ENCODE measurements at regions not wholly inside any gene's neighbourhood (a gene's known extent, or its start where the extent isn't known, plus 50 kb on each side); places are given as distances from the start of the nearest gene placed in this dataset.

DNA sequence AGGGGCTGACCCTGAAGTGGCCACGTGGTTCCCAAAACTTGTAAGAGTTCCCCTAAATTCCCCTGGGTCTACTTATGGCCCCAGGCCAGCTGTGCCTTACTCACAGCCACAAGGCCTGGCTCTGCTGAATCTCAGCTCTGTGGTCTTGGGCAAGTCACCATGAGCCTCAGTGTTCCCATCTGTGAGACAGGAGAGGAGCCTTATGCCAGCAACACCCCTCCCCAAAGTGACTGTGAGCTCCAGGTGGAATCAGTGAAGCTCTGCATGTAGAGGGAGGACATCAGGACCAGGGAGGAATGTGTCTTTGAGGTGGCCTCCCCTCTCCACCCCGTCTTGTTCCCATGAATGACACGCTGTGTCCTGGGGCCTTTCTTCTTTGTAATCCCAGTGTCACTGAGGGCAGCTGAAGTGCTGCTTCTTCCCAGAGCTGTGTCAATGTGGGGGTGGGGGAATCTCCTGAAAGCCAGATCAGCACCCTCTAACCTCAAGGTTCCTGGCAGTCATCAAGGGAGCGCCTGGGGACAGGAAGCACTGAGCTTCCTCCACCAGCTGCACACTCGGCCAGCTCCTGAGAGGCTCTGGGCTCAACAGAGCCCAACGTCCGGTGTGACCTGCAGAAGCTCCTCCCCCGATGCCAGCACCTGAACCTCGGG is 258.9 kb downstream of the UACA start:
- no peaks in the 10 kb centered on the region for H3K36me3 ChIP-seq (ENCODE audit: insufficient read depth, low read length)
- no peaks in the 10 kb centered on the region for H3K27me3 ChIP-seq (ENCODE audit: insufficient read depth, low read depth, low read length)
- H3F3A ChIP-seq (ENCODE audit: insufficient read depth, low read length, poor library complexity, severe bottlenecking), result no peaks in the 10 kb centered on the region
- no peak overlapping the region for H3K27ac ChIP-seq (ENCODE audit: low read length)
- no peak overlapping the region for H2AFZ ChIP-seq (ENCODE audit: low read depth, low read length)
- H3K9me3 ChIP-seq (ENCODE audit: low read length), result no peaks in the 10 kb centered on the region
- no peaks in the 10 kb centered on the region for H4K20me1 ChIP-seq (ENCODE audit: insufficient read depth)
- no peak overlapping the region for H3K4me3 ChIP-seq (ENCODE audit: low read length)
- H3K9me2 ChIP-seq (ENCODE audit: insufficient read depth, low read length), result no peaks in the 10 kb centered on the region
- TF ChIP-seq, protein P1, sequence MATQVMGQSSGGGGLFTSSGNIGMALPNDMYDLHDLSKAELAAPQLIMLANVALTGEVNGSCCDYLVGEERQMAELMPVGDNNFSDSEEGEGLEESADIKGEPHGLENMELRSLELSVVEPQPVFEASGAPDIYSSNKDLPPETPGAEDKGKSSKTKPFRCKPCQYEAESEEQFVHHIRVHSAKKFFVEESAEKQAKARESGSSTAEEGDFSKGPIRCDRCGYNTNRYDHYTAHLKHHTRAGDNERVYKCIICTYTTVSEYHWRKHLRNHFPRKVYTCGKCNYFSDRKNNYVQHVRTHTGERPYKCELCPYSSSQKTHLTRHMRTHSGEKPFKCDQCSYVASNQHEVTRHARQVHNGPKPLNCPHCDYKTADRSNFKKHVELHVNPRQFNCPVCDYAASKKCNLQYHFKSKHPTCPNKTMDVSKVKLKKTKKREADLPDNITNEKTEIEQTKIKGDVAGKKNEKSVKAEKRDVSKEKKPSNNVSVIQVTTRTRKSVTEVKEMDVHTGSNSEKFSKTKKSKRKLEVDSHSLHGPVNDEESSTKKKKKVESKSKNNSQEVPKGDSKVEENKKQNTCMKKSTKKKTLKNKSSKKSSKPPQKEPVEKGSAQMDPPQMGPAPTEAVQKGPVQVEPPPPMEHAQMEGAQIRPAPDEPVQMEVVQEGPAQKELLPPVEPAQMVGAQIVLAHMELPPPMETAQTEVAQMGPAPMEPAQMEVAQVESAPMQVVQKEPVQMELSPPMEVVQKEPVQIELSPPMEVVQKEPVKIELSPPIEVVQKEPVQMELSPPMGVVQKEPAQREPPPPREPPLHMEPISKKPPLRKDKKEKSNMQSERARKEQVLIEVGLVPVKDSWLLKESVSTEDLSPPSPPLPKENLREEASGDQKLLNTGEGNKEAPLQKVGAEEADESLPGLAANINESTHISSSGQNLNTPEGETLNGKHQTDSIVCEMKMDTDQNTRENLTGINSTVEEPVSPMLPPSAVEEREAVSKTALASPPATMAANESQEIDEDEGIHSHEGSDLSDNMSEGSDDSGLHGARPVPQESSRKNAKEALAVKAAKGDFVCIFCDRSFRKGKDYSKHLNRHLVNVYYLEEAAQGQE (IDR thresholded peaks at IDR 0.05; ENCODE audit: borderline replicate concordance), result no peak
- no peak for TF ChIP-seq EZH2 (IDR thresholded peaks at IDR 0.05; ENCODE audit: borderline replicate concordance, insufficient read depth, low read length, poor library complexity, severe bottlenecking)
- TF ChIP-seq, protein P2, sequence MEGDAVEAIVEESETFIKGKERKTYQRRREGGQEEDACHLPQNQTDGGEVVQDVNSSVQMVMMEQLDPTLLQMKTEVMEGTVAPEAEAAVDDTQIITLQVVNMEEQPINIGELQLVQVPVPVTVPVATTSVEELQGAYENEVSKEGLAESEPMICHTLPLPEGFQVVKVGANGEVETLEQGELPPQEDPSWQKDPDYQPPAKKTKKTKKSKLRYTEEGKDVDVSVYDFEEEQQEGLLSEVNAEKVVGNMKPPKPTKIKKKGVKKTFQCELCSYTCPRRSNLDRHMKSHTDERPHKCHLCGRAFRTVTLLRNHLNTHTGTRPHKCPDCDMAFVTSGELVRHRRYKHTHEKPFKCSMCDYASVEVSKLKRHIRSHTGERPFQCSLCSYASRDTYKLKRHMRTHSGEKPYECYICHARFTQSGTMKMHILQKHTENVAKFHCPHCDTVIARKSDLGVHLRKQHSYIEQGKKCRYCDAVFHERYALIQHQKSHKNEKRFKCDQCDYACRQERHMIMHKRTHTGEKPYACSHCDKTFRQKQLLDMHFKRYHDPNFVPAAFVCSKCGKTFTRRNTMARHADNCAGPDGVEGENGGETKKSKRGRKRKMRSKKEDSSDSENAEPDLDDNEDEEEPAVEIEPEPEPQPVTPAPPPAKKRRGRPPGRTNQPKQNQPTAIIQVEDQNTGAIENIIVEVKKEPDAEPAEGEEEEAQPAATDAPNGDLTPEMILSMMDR (IDR thresholded peaks at IDR 0.05; ENCODE audit: poor library complexity, severe bottlenecking), result no peak
- TF ChIP-seq TAF1 (IDR thresholded peaks at IDR 0.05; ENCODE audit: low read depth), result no peak
- no peak for TF ChIP-seq RAD21 (conservative IDR thresholded peaks at IDR 0.05)
- no peak for TF ChIP-seq EP300 (conservative IDR thresholded peaks at IDR 0.05; ENCODE audit: poor library complexity, severe bottlenecking)
- TF ChIP-seq SMC3 (conservative IDR thresholded peaks at IDR 0.05; ENCODE audit: poor library complexity), result no peak
- TF ChIP-seq MXI1 (conservative IDR thresholded peaks at IDR 0.05; ENCODE audit: poor library complexity, severe bottlenecking), result no peak
- TF ChIP-seq POLR2AphosphoS5 (IDR thresholded peaks at IDR 0.05), result no peak
- H3K9ac ChIP-seq (ENCODE audit: low read length), result no peak overlapping the region
- no peaks in the 10 kb centered on the region for H3K79me2 ChIP-seq (replicated peaks; ENCODE audit: insufficient read depth, low read length)
- H3K4me2 ChIP-seq (ENCODE audit: low read length), result no peak overlapping the region

DNA sequence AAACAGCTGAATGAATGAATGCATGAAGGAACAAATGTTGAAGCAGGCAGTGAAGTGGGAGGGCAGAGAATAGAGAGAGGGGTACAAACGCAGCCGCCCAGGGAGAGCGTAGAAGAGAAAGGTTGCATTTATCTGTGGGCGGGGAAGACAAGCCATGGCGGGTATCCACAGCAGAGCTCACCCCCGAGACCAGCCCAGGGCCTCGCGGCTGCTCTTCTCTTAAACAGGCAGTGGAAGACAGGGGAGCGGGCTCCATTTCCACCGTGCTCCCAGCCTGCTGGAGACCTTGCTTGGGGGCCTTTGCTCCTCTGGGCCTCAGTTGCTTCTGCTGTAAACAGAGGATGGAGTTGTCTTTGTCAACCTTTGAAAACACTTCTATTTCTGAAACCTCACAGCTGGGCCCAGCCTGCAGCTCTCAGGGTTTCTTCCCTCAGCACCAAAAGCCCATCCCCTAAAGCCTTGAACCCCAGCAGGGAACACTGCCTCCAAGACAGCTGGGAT is 259.5 kb downstream of the UACA start:
- no peaks in the 10 kb centered on the region for H3K36me3 ChIP-seq (ENCODE audit: insufficient read depth, low read length)
- no peak overlapping the region for H3K9ac ChIP-seq (ENCODE audit: low read length)
- no peaks in the 10 kb centered on the region for H3K27me3 ChIP-seq (ENCODE audit: insufficient read depth, low read depth, low read length)
- H3K4me2 ChIP-seq (ENCODE audit: low read length), result no peak overlapping the region
- H2AFZ ChIP-seq (ENCODE audit: low read depth, low read length), result no peak overlapping the region
- TF ChIP-seq, protein P1 (IDR thresholded peaks at IDR 0.05; ENCODE audit: borderline replicate concordance), result no peak
- no peak for TF ChIP-seq RAD21 (conservative IDR thresholded peaks at IDR 0.05)
- TF ChIP-seq, protein P2 (IDR thresholded peaks at IDR 0.05; ENCODE audit: poor library complexity, severe bottlenecking), result no peak
- TF ChIP-seq POLR2AphosphoS5 (IDR thresholded peaks at IDR 0.05), result no peak
- TF ChIP-seq TAF1 (IDR thresholded peaks at IDR 0.05; ENCODE audit: low read depth), result no peak
- H3F3A ChIP-seq (ENCODE audit: insufficient read depth, low read length, poor library complexity, severe bottlenecking), result no peaks in the 10 kb centered on the region
- H3K27ac ChIP-seq (ENCODE audit: low read length), result no peak overlapping the region
- no peaks in the 10 kb centered on the region for H4K20me1 ChIP-seq (ENCODE audit: insufficient read depth)
- H3K79me2 ChIP-seq (replicated peaks; ENCODE audit: insufficient read depth, low read length), result no peaks in the 10 kb centered on the region
- no peaks in the 10 kb centered on the region for H3K9me2 ChIP-seq (ENCODE audit: insufficient read depth, low read length)
- H3K4me3 ChIP-seq (ENCODE audit: low read length), result no peak overlapping the region
- no peaks in the 10 kb centered on the region for H3K9me3 ChIP-seq (ENCODE audit: low read length)

Measured in neural cell (in vitro differentiated cells).